KG1 (cell line): ENCODE measurements at regions not wholly inside any gene's neighbourhood (a gene's known extent, or its start where the extent isn't known, plus 50 kb on each side); places are given as distances from the start of the nearest gene placed in this dataset.

Source experiments
- DNase-seq: peaks from one replicate; lab custom pipeline; 2025; lab: John Stamatoyannopoulos, UW

DNA sequence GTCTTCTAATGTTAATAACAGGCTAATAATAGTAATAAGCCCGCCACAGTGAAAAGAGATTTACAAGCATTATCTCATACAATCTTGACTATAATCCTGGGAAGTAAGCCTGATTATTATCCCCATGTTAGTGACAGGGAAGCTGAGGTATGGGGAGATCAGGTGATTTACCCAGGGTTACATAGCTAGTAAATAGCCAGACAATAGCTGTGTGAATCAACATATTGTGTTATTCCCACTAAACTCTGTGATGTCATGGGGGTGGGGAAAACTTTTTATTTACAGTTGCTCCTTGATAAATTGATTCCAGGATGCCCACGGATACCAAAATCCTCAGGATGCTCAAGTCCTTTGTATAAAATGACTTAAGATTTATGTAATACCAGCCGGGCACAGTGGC is 181.9 kb downstream of the LMO4 start:
- DNase-seq: no peak

DNA sequence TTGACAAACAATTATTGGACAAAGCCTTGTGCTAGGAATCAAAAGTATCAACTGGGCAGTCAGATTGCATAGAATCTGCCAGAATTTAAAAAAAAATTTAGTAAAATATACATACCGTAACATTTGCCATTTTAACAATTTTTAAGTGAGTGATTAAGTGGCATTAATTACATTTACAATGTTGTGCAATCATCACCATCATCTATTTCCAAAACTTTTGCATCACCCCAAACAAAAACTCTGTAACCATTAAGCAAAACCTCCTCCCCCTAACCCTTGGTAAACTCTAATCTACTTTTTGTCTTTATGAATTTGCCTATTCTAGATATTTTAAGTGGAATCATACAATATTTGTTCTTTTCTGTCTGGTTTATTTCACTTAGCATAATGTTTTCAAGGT is 182.8 kb downstream of the LMO4 start:
- no peak for DNase-seq

DNA sequence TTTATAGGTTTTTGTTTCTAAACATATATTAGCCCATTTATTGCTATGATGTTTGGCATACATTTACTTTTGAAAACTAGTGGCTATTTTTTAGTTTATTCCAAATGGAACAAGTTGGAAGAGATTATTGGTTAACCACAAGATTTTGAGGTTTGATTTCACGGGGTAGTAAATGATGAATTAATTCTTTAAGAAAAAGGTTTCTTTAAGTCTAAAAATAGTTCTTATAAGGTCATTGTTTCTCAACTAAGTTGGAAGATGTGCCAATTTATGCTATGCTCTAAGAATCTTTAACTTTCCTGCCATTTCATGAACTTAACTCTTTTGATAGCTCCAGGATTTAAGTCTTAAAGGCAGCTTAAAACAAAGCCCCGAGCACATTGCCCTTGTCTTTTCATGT is 183.8 kb downstream of the LMO4 start:
- DNase-seq: no peak

GRCh38 chr1:87513255-87513654 is 184.6 kb downstream of the LMO4 start:
- DNase-seq: no peak

- no peak for DNase-seq
Observed at GRCh38 chr1:87513966-87514660, 185.4 kb downstream of the LMO4 start.

DNA sequence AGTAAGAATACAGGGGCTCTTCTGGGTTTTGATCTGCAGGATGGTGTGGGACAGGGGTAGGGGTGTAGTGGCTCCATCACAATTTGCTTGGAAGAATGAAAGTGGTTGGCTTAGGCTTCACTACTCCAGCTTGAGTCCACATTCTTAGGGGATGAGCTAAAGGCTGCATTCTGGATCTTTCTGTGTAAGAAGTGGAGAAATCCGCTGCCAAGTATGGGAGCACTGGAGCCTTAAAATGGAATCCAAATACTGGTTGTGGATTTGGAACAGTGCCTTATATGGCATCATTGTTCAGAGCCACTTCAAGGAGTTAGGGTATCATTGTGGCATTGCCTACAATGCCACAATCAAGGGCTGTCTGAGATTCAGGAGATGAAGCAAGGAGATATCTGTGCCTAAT is 187.1 kb downstream of the LMO4 start:
- no peak for DNase-seq

DNA sequence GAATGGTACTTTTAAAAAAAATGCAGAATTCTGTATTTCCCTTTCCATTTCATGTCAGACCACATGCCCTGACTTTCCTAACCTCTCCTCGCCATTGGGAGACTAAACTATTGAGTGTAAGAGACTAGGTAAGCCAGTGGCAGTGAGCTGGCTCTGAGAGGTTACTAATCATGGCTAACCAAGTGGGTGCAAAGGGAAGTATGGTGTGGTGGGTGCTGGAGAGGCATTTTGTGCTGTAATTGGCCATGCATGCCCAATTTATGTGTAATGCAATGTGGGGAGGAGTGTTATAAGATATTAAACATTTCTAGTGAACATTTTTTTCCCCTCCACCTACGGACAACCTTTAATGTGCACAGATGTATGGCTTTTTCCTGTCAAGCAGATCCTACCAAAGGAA is 190.1 kb downstream of the LMO4 start:
- no peak for DNase-seq

DNA sequence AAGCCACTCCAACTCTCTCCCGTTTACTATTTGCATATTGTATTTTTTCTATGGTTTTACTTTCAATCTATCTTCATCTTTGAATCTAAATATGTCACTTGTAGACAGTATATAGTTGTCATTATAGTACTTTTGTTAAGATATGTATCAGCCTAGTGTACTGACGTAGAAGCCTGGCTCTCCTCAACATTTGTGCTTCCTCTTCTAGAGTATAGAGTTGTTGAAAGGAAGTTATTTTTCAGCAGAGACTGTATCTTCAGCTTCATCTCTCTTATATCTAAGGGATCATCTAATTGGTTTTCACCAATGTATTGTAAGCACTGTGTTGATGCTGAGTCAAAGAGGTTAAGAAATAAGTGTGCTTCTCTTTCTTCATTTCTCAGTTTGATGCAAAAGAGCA is 192.8 kb downstream of the LMO4 start:
- no peak for DNase-seq

DNA sequence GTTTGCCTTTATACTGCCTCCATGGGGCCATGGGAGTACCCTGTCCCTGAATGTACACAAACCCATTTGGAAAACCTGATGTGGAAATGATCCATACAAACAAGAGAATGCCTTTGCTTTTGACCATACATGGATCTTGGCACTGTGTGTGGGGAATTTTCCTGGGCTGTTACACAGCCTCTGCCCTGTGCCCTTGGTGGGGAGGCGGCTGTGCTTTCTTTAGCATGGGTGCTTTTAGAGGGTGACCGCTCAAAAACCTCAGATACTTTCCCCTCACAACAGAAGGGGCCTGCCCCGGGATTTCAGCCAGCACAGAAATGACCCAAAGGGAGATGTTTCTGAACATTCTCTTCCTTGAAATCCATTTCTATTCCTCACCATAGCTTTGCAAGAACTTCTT is 194.8 kb downstream of the LMO4 start:
- DNase-seq: no peak

- DNase-seq: no peak
Observed at GRCh38 chr1:87524021-87524754, 195.5 kb downstream of the LMO4 start.

DNA sequence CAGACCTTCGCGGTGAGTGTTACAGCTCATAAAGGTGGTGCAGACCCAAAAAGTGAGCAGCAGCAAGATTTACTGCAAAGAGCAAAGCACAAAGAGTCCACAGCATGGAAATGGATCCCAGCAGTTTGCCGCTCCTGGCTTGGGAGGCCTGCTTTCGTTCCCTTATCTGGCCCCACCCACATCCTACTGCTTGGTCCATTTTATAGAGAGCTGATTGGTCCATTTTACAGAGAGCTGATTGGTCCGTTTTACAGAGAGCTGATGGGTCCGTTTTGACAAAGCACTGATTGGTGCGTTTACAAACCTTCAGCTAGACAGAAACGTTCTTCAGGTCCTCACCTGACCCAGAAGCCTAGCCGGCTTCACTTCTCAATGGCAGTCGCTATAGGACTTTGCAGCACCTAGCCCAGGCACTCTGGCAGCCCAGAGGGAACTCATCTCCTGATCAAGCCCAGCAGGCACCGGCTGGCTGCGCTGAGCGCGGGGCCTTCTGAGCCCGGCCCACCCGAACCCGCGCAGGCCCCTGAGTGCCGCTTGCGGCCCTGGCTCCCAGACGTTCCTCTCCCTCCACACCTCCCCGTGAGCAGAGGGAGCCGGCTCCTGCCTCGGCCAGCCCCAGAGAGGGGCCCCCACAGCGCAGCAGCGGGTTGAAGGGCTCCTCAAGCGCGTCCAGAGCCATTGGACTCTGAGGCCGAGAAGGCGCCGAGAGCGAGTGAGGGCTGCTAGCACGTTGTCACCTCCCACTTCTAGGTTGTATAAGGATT is 200.3 kb downstream of the LMO4 start:
- DNase-seq: no peak

- no peak for DNase-seq
Observed at GRCh38 chr1:87530042-87530807, 201.5 kb downstream of the LMO4 start.

GRCh38 chr1:87535551-87535950 is 206.9 kb downstream of the LMO4 start:
- DNase-seq: no peak

- DNase-seq: no peak
Observed at GRCh38 chr1:87539147-87539546, 210.5 kb downstream of the LMO4 start.

DNA sequence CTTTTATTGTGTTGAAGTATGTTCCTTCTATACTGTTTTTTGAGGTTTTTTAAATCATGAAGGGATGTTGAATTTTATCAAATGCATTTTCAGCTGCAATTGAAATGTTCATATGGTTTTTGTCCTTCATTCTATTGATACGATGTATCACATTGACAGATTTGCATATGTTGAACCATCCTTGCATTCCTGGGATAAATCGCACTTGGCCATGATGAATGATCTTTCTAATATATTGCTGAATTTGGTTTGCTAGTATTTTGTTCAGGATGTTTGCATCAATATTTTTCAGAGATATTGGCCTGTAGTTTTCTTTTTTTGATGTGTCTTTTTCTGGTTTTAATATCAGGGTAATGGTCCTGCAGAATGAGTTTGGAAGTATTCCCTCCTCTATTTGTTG is 214.0 kb downstream of the LMO4 start:
- no peak for DNase-seq

DNA sequence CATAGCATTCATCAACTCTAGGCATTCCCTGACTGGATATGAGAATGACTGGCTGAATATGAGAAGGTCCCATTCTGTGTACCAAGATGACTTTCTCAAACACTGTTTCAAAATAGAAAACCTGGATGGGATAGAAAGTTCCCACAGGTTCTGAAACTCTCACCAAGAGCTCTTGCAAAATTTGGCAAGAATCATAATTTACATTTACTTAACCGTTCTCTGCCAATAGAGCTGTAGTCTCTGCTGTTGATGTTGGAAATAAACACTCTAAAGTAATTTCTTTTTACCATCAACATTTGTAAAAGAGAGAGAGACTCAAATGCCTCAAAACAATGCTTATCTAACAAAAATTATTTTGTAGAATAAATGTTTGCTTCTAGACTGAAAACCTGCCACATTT is 221.1 kb downstream of the LMO4 start:
- no peak for DNase-seq

- DNase-seq: no peak
Observed at GRCh38 chr1:87553511-87553910, 224.8 kb downstream of the LMO4 start.

DNA sequence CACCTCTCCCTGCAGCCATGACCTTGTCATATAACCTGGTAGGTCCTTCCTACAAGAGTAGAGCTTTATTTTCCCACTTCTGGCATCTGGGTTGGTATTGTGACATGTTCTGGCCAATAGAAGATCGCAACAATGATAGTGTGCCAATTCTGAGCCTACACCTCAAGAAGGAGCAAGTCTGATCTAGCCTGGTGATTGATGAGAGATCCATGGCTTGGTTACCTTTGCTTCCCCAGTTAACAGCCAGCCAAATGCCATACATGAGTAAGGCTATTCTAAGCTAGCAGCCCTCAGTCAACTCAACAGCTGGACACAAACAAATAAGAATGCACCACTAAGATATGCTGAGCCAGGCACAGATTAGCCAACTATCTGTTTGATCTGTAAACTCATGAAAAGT is 226.7 kb downstream of the LMO4 start:
- DNase-seq: no peak

GRCh38 chr1:87556326-87556725 is 227.6 kb downstream of the LMO4 start:
- no peak for DNase-seq

- no peak for DNase-seq
Observed at GRCh38 chr1:87558921-87559320, 230.2 kb downstream of the LMO4 start.

DNA sequence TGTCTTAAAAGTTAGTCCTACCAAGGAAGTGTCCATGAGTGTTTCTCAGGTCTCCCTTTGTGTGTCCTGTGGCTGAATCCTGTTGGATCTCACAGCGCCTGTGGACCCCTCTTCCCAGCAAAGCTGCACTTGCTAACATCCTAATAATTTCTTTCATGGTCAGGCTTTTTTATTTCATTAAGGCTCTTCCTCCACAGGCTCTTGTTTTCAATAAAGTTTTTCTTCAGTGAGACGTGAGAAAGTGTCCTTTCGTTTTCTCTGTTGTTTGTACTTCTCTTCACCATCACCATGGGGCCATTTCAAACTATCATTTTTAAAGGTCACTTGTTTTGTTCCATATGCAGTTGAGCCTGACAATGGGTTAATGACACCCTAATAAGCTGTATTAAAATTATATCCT is 231.5 kb downstream of the LMO4 start:
- DNase-seq: no peak

GRCh38 chr1:87560601-87561360 is 232.1 kb downstream of the LMO4 start:
- DNase-seq: no peak
